Subcutaneous abdominal adipose tissue (tissue), 5 donors: ENCODE measurements at regions not wholly inside any gene's neighbourhood (a gene's known extent, or its start where the extent isn't known, plus 50 kb on each side); places are given as distances from the start of the nearest gene placed in this dataset.

Experiments
- H3K27ac ChIP-seq: one replicate; pipeline ENCODE4 v1.7.0; 2013; ENCODE audit warnings: low read depth, mild to moderate bottlenecking, inconsistent platforms, low read length, moderate library complexity
- H3K27me3 ChIP-seq, 5 donors: one replicate each; pipeline ENCODE4 v1.7.0; 2013; ENCODE audit warnings: low read length in 5 of 5, inconsistent platforms in 1 of 5; ENCODE audit not compliant: control insufficient read depth in 5 of 5, insufficient read depth in 4 of 5
- H3K36me3 ChIP-seq, 5 donors: one replicate each; pipeline ENCODE4 v1.7.0; 2013; ENCODE audit warnings: low read length in 5 of 5; ENCODE audit not compliant: control insufficient read depth in 5 of 5, insufficient read depth in 5 of 5
- H3K4me1 ChIP-seq, 5 donors: one replicate each; pipeline ENCODE4 v1.7.0; 2013; ENCODE audit warnings: low read length in 5 of 5, mild to moderate bottlenecking in 3 of 5, moderate library complexity in 1 of 5; ENCODE audit not compliant: control insufficient read depth in 5 of 5, insufficient read depth in 5 of 5
- H3K4me3 ChIP-seq, 5 donors: one replicate each; pipeline ENCODE4 v1.7.0; 2013; ENCODE audit warnings: low read length in 5 of 5, low read depth in 1 of 5
- H3K9ac ChIP-seq, 5 donors: one replicate each; pipeline ENCODE4 v1.7.0; 2013; ENCODE audit warnings: low read length in 5 of 5, mild to moderate bottlenecking in 4 of 5, moderate library complexity in 3 of 5
- H3K9me3 ChIP-seq, 5 donors: one replicate each; pipeline ENCODE4 v1.7.0; 2013; ENCODE audit warnings: low read length in 5 of 5; ENCODE audit not compliant: control insufficient read depth in 5 of 5
- donor health status: healthy.
- donor health status: healthy.
- donor health status: healthy.
- donor health status: healthy.
- donor health status: healthy.

DNA sequence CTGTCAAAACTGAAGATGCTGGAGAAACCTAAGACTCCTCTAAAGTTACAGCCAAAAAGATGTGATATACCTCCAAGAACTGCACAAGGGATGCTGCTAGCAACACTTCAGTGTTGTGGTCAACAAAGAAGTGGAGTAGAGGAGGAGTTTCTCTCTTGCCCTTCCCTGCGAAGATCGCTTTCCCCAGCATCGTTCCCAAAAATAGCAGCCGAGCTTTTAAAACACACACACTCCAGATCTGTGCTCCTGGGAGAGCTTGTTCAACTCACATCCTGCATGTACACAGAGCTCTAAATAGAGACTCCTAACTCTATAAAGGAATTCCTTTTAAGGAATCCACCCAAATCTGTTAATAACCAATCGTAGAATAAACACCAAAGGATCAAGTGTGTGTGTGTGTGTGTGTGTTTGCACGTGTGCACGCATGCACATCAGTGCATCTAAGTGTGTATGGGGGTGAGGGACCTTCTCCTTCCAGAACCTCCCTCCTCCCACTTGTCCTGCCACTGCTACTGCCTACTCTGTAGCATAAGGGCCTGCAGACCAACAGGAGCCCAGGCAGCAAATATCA is 58.5 kb downstream of the PSMG1 start:
- H3K9ac ChIP-seq: no peak overlapping the region
- peaks cover 0 to 7% (median 3%) of the 10 kb centered on the region in 5 donors for H3K9me3 ChIP-seq
- H3K27me3 ChIP-seq: no peaks in the 10 kb centered on the region
- no peak overlapping the region for H3K4me3 ChIP-seq
- no peak overlapping the region for H3K27ac ChIP-seq
- H3K36me3 ChIP-seq: no peaks in the 10 kb centered on the region
- peaks cover 0 to 3% (median 3%) of the 10 kb centered on the region in 5 donors for H3K4me1 ChIP-seq

DNA sequence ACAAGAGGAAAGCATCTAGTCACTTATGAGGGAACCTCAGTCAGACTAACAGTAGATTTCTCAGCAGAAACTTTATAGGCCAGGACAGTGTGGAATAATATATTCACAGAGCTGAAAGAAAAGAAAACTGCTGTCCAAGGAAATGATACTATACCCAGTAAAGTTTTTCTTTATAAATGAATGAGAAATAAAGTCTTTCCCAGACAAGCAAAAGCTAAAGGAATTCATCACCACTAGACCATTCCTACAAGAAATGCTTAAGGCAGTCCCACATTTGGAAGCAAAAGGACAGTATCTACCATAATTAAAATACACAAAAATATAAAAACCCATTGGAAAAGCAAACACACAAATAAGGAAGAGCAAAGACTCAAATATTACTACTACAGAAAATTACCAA is 59.9 kb downstream of the PSMG1 start:
- Histone ChIP-seq H3K9ac (no peak overlapping the region), H3K4me3 (no peak overlapping the region), H3K4me1 (peaks cover 0 to 3% (median 3%) of the 10 kb centered on the region in 5 donors), H3K36me3 (no peaks in the 10 kb centered on the region), H3K27ac (no peak overlapping the region), H3K9me3 (peaks cover 0 to 7% (median 3%) of the 10 kb centered on the region in 5 donors), H3K27me3 (no peaks in the 10 kb centered on the region)

DNA sequence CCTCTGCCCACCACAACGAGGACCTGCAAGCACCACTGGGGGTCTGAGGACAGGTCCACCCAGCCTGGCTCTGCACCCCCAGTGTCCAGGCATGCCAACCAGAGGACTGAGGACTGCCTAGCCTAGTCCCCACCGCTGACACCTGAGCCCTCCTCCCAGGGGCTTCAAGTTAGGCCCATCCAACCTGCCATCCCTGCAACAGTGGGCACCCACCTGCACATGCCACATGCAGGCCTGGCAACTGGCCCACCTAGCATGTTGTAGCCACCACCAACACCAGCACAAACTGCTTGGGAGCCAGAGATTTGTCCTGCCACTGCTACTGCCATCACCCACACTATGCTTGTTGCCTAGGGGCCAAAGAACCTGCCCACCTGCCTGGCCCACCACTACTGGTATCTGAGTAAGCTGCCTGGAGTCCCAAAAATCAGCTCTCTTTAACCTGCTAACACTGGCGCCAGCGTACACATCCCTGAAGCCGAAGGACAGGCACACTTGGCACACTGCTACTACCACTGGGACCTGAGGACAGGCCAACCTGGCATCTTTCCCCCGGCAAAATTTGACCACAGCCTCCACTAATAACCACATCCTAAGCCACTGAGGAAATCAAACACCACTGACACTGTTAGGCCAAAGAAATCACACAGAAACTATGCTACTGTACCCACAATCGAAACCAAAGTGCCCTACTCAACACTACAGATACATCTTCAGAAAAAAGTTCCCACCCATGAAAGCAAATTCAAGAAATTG is 61.5 kb downstream of the PSMG1 start:
- peaks cover 0 to 3% (median 3%) of the 10 kb centered on the region in 5 donors for H3K4me1 ChIP-seq
- H3K9ac ChIP-seq: no peak overlapping the region
- H3K4me3 ChIP-seq: no peak overlapping the region
- peaks cover 0 to 7% (median 3%) of the 10 kb centered on the region in 5 donors for H3K9me3 ChIP-seq
- no peaks in the 10 kb centered on the region for H3K27me3 ChIP-seq
- H3K27ac ChIP-seq: no peak overlapping the region
- no peaks in the 10 kb centered on the region for H3K36me3 ChIP-seq

GRCh38 chr21:39120876-39121599 is 62.2 kb downstream of the PSMG1 start:
- Histone ChIP-seq H3K9me3 (peaks cover 0 to 7% (median 3%) of the 10 kb centered on the region in 5 donors), H3K4me3 (no peak overlapping the region)

GRCh38 chr21:39119891-39120290 is 63.4 kb downstream of the PSMG1 start:
- H3K27ac ChIP-seq: no peak overlapping the region
- H3K9ac ChIP-seq: no peak overlapping the region
- H3K9me3 ChIP-seq: peaks cover 0 to 7% (median 3%) of the 10 kb centered on the region in 5 donors
- no peaks in the 10 kb centered on the region for H3K4me1 ChIP-seq
- no peaks in the 10 kb centered on the region for H3K27me3 ChIP-seq
- H3K36me3 ChIP-seq: no peaks in the 10 kb centered on the region
- no peak overlapping the region for H3K4me3 ChIP-seq

More at GRCh38 chr21:39120876-39121599, 62.2 kb downstream of the PSMG1 start:
- H3K27me3 ChIP-seq: no peaks in the 10 kb centered on the region
- no peak overlapping the region for H3K27ac ChIP-seq
- peaks cover 0 to 3% (median 3%) of the 10 kb centered on the region in 5 donors for H3K4me1 ChIP-seq
- H3K9ac ChIP-seq: no peak overlapping the region
- no peaks in the 10 kb centered on the region for H3K36me3 ChIP-seq

DNA sequence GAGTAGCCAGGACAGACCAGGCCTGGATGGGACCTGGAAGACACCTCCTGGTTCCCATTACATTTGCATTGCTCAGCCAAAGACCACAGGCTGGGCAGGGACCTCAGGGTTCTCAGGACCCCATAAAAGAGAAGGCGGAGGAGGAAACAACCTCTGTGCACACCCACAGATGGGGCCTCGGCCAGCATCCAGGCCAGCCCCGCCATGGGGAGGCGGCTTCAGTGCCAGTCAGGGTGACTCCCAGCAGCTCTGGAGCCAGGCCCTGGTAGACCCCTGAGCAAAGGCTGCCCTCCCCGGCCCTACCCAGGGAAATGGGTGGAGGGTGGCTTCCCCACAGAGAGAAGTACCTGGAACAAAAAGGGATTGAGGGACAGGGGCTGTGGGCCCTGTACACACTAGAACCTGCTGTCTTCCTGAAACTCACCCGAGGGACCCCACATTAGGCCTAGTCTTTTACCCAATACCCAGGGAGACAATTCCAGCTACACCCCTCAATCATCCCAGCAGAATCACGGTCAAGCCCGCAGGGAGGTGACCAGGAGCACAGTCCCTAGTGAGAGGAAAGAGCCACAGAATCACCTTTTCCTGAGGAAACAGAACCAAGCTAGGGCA is 64.5 kb downstream of the PSMG1 start:
- no peak overlapping the region for H3K4me3 ChIP-seq
- H3K9me3 ChIP-seq: peaks cover 0 to 6% (median 3%) of the 10 kb centered on the region in 5 donors
- no peaks in the 10 kb centered on the region for H3K4me1 ChIP-seq
- H3K27ac ChIP-seq: no peak overlapping the region
- H3K9ac ChIP-seq: no peak overlapping the region
- H3K27me3 ChIP-seq: peaks cover 0 to 3% (median 0%) of the 10 kb centered on the region in 5 donors
- H3K36me3 ChIP-seq: no peaks in the 10 kb centered on the region

DNA sequence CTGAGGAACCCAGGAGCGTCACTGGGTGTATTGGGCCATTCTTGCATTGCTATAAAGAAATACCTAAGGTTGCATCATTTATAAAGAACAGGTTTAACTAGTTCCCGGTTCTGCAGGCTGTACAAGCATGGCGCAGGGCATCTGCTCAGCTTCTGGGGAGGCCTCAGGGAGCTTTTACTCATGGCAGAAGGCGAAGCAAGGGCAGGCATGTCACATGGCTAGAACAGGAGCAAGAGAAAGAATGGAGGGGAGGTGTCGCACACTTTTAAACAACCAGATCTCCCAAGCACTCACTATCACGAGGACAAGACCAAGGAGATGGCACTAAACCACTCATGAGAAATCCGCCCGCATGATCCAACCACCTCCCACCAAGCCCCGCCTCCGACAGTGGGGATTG is 65.2 kb downstream of the PSMG1 start:
- no peaks in the 10 kb centered on the region for H3K4me1 ChIP-seq
- H3K27ac ChIP-seq: no peak overlapping the region
- no peaks in the 10 kb centered on the region for H3K36me3 ChIP-seq
- peaks cover 0 to 3% (median 0%) of the 10 kb centered on the region in 5 donors for H3K27me3 ChIP-seq
- no peak overlapping the region for H3K4me3 ChIP-seq
- H3K9ac ChIP-seq: no peak overlapping the region
- H3K9me3 ChIP-seq: peaks cover 0 to 4% (median 0%) of the 10 kb centered on the region in 5 donors

- Histone ChIP-seq H3K4me1 (no peaks in the 10 kb centered on the region), H3K27me3 (peaks cover 0 to 3% (median 0%) of the 10 kb centered on the region in 5 donors), H3K9ac (no peak overlapping the region), H3K9me3 (peaks cover 0 to 4% (median 0%) of the 10 kb centered on the region in 5 donors), H3K36me3 (no peaks in the 10 kb centered on the region), H3K4me3 (no peak overlapping the region), H3K27ac (no peak overlapping the region)
Observed at GRCh38 chr21:39117440-39117970, 65.7 kb downstream of the PSMG1 start.

GRCh38 chr21:39116761-39117439 is 66.4 kb downstream of the PSMG1 start:
- Histone ChIP-seq H3K27ac (no peak overlapping the region), H3K9me3 (peaks cover 0 to 2% (median 0%) of the 10 kb centered on the region in 5 donors), H3K4me1 (no peaks in the 10 kb centered on the region), H3K4me3 (no peak overlapping the region), H3K36me3 (no peaks in the 10 kb centered on the region), H3K27me3 (peaks cover 0 to 3% (median 0%) of the 10 kb centered on the region in 5 donors), H3K9ac (no peak overlapping the region)
